Breast epithelium (tissue), 3 donors: ENCODE measurements at regions not wholly inside any gene's neighbourhood (a gene's known extent, or its start where the extent isn't known, plus 50 kb on each side); places are given as distances from the start of the nearest gene placed in this dataset.

ENCODE experiments used
- CTCF ChIP-seq, 3 donors: fragments of 450-650 bp; IDR thresholded peaks; one replicate each; pipeline ENCODE4 v1.5.1; 2016 to 2017; ENCODE audit warnings: antibody characterized with exemption in 3 of 3, mild to moderate bottlenecking in 3 of 3, moderate library complexity in 3 of 3
- POLR2A ChIP-seq: fragments of 450-650 bp; IDR thresholded peaks from one replicate; pipeline ENCODE4 v1.6.1; 2016; ENCODE audit warnings: antibody characterized with exemption, mild to moderate bottlenecking, moderate library complexity
- POLR2AphosphoS5 ChIP-seq, 3 donors: sonication (generic); formaldehyde crosslinking; IDR thresholded peaks; one replicate each; pipeline ENCODE4 v1.6.1; 2017; ENCODE audit warnings: antibody characterized with exemption in 3 of 3

- no peak for TF ChIP-seq CTCF (IDR thresholded peaks at IDR 0.05)
- no peak for TF ChIP-seq POLR2AphosphoS5 (IDR thresholded peaks at IDR 0.05)
- TF ChIP-seq POLR2A = no peak
Observed at GRCh38 chr2:234772733-234773060, 179.1 kb upstream of the SH3BP4 start.
